ENCODE measurements at regions not wholly inside any gene's neighbourhood (a gene's known extent, or its start where the extent isn't known, plus 50 kb on each side); places are given as distances from the start of the nearest gene placed in this dataset.
"Not testable (repeated sequence)": the region's sequence is repeated elsewhere in the genome, so short reads cannot be mapped to it uniquely, and the experiment has no call there.

DNA sequence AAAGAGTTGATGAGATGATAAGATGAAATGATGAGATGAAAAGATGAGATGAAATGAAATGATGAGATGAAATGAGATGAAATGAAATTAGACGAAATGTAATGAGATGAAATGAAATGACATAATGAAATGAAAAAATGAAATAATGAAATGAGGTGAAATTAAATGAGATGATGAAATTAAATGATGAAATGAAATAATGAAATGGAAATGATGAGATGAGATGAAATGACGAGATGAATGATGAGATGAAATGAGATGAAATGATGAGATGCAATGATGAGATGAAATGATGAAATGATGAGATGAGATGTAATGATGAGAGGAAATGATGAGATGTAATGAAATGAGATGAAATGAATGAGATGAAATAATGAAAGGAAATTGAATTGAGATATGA is 339.3 kb upstream of the PLGLB1 start:
- DNase-seq, result not testable (repeated sequence)

DNA sequence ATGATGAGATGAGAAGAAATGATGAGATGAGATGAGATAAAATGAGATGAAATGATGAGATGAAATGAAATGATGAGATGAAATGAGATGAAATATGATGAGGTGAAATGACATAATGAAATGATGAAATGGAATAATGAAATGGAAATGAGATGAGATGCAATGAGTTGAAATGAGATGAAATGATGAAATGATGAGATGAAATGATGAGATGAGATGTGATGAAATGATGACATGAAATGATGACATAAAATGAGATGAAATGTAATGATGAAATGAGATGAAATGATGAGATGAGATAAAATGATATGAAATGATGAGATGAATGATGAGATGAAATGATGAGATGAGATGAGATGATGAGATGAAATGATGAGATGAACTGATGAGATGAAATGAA is 340.2 kb upstream of the PLGLB1 start:
- DNase-seq, result not testable (repeated sequence)

DNA sequence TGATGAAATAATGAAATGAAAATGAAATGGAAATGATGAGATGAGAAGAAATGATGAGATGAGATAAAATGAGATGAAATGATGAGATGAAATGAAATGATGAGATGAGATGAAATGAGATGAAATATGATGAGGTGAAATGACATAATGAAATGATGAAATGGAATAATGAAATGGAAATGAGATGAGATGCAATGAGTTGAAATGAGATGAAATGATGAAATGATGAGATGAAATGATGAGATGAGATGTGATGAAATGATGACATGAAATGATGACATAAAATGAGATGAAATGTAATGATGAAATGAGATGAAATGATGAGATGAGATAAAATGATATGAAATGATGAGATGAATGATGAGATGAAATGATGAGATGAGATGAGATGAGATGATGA is 342.7 kb upstream of the PLGLB1 start:
- DNase-seq, result not testable (repeated sequence)

DNA sequence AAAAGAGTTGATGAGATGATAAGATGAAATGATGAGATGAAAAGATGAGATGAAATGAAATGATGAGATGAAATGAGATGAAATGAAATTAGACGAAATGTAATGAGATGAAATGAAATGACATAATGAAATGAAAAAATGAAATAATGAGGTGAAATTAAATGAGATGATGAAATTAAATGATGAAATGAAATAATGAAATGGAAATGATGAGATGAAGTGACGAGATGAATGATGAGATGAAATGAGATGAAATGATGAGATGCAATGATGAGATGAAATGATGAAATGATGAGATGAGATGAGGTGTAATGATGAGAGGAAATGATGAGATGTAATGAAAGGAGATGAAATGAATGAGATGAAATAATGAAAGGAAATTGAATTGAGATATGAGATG is 343.4 kb upstream of the PLGLB1 start:
- DNase-seq, result not testable (repeated sequence)

DNA sequence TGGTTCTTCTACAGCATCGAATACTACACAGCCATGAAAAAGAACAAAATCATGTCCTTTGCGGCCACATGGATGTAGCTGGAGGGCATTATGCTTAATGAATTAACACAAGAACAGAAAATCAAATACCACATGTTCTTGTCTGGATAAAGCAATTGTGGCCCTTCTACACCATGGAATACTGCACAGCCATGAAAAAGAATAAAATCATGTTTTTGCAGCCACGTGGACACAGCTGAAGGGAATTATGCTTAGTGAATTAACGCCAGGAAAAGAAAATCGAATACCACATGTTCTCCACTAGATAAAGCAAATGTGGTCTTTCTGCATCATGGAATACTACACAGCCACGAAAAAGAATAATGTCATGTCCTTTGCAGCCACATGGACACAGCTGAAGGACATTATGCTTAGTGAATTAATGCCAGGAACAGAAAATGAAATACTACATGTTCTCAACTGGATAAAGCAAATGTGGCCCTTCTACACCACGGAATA is 361.8 kb upstream of the PLGLB2 start:
- not testable (repeated sequence) for DNase-seq

DNA sequence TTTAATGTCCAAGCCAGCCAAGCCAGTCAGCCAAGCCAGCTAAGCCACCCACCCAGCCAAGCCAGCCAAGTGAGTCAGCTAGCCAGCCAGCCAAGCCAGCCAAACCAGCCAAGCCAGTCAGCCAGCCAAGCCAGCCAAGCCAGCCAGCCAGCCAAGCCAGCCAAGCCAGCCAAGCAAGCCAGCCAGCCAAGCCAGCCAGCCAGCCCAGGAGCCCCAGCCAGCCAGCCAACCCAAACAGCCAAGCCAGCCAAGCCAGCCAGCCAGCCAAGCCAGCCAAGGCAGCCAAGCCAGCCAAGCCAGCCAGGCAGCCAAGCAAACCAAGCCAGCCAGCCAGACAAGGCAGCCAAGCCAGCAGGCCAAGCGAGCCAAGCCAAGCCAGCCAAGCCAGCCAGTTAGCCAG is 352.1 kb upstream of the PLGLB2 start:
- not testable (repeated sequence) for DNase-seq

DNA sequence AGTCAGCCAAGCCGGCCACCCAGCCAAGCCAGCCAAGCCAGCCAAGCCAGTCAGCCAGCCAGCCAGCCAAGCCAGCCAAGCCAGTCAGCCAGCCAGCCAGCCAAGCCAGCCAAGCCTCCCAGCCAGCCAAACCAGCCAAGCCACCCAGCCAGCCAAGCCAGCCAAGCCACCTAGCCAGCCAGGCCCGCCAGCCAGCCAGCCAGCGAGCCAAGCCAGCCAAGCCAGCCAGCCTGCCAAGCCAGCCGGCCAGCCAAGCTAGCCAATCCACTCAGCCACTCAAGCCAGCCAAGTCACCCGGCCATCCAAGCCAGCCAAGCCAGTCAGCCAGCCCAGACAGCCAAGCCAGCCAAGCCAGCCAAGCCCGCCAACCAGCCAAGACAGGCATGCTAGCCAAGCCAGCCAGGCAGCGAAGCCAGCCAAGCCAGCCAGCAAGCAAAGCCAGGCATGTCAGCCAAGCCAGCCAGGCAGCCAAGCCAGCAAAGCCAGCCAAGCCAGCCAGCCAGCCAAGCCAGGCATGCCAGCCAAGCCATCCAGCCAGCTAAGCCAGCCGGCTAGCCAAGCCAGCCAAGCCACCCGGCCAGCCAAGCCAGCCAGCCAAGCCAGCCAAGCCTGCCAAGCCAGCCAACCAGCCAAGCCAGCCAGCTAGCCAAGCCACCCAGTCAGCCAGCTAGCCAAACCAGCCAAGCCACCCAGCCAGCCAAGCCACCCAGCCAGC is 351.2 kb upstream of the PLGLB2 start:
- DNase-seq, result not testable (repeated sequence)

DNA sequence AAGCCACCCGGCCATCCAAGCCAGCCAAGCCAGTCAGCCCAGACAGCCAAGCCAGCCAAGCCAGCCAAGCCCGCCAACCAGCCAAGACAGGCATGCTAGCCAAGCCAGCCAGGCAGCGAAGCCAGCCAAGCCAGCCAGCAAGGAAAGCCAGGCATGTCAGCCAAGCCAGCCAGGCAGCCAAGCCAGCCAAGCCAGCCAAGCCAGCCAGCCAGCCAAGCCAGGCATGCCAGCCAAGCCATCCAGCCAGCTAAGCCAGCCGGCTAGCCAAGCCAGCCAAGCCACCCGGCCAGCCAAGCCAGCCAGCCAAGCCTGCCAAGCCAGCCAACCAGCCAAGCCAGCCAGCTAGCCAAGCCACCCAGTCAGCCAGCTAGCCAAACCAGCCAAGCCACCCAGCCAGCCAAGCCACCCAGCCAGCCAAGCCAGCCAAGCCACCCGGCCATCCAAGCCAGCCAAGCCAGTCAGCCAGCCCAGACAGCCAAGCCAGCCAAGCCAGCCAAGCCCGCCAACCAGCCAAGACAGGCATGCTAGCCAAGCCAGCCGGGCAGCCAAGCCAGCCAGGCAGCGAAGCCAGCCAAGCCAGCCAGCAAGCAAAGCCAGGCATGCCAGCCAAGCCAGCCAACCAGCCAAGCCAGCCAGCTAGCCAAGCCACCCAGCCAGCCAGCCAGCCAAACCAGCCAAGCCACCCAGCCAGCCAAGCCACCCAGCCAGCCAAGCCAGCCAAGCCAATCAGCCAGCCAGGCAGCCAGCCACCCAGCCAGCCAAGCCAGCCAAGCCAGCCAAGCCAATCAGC is 350.4 kb upstream of the PLGLB2 start:
- not testable (repeated sequence) for DNase-seq

DNA sequence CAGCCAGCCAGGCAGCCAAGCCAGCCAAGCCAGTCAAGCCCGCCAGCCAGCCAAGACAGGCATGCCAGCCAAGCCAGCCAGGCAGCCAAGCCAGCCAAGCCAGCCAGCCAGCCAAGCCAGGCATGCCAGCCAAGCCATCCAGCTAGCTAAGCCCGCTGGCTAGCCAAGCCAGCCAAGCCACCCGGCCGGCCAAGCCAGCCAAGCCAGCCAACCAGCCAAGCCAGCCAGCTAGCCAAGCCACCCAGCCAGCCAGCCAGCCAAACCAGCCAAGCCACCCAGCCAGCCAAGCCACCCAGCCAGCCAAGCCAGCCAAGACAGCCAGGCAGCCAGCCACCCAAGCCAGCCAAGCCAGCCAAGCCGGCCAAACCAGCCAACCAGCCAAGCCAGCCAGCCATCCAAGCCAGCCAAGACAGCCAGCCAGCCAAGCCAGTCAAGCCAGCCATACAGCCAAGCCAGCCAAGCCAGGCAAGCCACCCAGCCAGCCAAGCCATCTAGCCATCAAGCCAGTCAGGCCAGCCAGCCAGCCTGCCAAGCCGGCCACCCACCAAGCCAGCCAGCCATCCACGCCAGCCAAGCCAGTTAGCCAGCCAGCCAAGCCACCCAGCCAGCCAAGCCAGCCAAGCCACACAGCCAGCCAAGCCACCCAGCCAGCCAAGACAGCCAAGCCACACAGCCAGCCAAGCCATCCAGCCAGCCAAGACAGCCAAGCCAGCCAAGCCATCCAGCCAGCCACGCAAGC is 349.2 kb upstream of the PLGLB2 start:
- not testable (repeated sequence) for DNase-seq

DNA sequence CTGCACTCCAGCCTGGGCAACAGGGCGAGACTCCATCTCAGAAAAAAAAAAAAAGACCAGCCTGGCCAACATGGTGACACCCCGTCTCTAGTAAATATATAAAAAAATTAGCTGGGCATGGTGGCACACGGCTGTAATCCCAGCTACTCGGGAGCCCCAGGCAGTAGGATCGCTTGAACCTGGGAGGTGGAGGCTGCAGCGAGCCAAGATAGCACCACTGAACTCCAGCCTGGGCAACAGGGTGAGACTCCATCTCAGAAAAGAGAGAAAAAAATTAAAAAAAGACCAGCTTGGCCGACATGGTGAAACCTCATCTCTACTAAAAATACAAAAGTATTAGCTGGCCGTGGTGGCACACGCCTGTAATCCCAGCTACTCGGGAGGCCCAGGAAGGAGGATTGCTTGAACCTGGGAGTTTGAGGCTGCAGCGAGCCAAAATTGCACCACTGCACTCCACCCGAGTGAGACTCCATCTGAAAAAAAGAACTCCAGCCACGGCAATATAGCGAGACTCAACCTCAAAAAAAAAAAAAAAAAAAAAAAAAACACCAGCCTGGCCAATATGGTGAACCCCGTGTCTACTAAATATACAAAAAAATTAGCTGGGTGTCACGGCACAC is 346.1 kb upstream of the PLGLB2 start:
- DNase-seq, result no peak

DNA sequence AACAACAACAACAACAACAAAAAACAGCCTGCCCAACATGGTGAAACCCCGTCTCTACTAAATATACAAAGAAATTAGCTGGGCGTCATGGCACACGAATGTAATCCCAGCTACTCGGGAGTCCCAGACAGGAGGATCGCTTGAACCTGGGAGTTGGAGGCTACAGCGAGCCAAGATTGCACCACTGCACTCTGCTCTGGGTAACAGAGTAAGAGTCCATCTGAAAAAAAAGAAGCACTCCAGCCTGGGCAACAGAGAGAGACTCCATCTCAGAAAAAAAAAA is 344.1 kb upstream of the PLGLB2 start:
- DNase-seq, result no peak

DNA sequence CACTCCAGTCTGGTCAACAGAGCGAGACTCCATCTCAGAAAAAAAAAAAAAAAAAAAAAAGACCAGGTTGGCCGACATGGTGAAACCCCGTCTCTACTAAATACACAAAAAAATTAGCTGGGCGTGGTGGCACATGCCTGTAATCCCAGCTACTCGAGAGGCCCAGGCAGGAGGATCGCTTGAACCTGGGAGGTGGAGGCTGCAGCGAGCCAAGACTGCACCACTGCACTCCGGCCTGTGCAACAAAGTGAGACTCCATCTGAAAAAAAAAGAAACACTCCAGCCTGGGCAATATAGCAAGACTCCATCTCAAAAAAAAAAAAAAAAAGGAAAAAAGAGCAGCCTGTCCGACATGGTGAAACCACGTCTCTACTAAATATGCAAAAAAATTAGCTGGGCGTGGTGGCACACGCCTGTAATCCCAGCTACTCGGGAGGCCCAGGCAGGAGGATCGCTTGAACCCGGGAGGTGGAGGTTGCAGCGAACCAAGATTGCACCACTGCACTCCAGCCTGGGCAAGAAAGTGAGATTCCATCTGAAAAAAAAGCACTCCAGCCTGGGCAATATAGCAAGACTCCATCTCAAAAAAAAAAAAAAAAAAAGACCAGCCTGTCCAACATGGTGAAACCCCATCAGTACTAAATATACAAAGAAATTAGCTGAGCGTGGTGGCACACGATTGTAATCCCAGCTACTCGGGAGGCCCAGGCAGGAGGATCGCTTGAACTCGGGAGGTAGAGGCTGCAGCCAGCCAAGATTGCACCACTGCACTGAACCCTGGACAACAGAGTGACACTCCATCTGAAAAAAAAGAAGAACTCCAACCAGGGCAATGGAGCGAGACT is 343.3 kb upstream of the PLGLB2 start:
- DNase-seq, result not testable (repeated sequence)

DNA sequence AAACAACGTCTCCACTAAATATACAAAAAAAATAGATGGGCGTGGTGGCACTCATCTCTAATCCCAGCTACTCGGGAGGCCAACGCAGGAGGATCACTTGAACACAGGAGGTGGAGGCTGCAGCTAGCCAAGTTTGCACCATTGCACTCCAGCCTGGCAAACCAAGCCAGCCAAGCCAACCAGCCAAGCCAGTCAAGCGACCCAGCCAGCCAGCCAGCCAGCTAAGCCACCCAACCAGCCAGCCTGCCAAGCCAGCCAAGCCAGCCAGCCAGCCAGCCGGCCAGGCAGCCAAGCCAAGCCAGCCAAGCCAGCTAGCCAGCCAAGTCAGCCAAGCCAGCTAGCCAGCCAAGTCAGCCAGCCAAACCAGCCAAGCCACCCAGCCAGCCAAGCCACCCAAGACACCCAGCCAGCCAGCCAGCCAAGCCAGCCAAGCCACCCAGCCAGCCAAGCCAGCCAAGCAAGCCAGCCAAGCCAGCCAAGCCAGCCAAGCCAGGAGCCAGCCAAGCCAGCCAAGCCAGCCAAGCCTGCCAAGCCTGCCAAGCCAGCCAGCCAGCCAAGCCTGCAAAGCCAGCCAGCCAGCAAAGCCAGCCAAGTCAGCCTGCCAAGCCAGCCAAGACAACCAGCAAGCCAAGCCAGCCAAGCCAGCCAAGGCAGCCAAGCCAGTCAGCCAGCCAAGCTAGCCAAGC is 342.2 kb upstream of the PLGLB2 start:
- DNase-seq, result not testable (repeated sequence)

DNA sequence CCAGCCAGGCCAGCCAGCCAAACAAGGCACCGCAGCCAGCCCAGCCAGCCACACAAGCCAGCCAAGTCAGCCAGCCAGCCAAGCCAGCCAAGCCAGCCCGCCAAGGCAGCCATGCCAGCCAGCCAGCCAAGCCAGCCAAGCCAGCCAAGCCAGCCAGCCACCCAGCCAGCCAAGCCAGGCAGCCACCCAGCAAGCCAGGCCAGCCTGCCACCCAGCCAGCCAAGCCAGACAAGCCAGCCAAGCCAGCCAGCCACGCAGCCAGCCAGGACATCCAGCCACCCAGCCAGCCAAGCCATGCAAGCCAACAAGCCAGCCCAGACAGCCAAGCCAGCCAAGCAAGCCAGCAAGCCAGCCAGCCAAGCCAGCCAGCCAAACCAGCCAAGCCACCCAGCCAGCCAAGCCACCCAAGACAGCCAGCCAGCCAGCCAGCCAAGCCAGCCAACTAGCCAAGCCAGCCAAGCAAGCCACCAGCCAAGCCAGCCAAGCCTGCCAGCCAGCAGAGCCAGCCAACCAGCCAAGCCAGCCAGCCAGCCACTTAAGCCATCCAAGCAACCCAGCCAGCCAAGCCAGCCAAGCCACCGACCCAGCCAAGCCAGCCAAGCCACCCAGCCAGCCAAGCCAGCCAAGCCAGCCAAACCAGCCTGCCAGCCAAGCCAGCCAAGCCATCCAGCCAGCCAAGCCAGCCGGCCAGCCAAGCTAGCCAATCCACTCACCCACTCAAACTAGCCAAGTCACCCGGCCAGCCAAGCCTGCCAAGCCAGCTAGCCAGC is 341.3 kb upstream of the PLGLB2 start:
- DNase-seq, result not testable (repeated sequence)

DNA sequence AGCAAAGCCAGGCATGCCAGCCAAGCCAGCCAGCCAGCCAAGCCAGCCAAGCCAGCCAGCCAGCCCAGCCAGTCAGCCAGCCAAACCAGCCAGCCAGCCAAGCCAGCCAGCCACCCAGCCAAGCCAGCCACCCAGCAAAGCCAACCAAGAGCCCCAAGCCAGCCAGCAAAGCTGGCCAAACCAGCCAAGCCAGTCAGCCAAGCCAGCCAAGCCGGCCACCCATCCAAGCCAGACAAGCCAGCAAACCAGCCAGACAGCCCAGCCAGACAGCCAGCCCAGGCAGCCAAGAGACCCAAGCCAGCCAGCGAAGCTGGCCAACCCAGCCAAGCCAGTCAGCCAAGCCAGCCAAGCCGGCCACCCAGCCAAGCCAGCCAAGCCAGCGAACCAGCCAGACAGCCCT is 338.3 kb upstream of the PLGLB2 start:
- DNase-seq, result not testable (repeated sequence)

DNA sequence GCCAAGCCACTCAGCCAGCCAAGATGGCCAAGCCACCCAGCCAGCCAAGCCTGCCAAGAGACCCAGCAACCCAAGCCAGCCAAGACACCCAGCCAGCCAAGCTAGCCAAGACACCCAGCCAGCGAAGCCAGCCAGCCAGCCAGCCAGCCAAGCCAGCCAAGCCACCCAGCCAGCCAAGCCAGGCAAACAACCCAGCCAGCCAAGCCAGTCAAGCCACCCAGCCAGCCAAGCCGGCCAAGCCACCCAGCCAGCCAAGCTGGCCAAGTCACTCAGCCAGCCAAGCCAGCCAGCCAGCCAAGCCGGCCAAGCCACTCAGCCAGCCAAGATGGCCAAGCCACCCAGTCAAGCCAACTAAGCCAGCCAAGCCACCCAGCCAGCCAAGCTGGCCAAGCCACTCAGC is 337.5 kb upstream of the PLGLB2 start:
- DNase-seq, result not testable (repeated sequence)

DNA sequence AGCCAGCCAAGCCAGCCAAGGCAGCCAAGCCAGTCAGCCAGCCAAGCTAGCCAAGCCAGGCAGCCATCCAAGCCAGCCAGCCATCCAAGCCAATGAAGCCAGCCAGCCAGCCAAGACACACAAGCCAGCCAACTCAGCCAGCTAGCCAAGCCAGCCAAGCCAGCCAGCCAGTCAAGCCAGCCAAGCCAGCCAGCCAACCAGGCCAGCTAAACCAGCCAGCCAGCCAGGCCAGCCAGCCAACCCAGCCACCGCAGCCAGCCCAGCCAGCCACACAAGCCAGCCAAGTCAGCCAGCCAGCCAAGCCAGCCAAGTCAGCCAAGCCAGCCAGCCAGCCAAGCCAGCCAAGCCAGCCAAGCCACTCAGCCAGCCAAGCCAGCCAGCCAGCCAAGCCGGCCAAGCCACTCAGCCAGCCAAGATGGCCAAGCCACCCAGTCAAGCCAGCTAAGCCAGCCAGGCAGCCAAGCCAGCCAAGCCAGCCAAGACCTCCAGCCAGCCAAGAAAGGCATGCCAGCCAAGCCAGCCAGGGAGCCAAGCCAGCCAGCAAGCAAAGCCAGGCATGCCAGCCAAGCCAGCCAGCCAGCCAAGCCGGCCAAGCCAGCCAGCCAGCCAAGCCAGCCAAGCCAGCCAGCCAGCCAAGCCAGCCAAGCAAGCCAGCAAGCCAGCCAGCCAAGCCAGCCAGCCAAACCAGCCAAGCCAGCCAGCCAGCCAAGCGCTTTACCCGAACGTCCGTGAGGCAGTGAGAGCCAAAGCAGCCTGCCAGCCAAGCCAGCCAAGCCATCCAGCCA is 335.7 kb upstream of the PLGLB2 start:
- not testable (repeated sequence) for DNase-seq

DNA sequence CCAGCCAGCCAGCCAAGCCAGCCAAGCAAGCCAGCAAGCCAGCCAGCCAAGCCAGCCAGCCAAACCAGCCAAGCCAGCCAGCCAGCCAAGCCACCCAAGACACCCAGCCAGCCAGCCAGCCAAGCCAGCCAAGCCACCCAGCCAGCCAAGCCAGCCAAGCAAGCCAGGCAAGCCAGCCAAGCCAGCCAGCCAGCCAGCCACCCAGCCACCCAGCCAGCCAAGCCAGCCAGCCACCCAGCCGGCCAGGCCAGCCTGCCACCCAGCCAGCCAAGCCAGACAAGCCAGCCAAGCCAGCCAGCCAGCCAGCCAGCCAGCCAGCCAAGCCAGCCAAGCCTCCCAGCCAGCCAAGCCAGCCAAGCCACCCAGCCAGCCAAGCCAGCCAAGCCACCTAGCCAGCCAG is 333.6 kb upstream of the PLGLB2 start:
- not testable (repeated sequence) for DNase-seq

DNA sequence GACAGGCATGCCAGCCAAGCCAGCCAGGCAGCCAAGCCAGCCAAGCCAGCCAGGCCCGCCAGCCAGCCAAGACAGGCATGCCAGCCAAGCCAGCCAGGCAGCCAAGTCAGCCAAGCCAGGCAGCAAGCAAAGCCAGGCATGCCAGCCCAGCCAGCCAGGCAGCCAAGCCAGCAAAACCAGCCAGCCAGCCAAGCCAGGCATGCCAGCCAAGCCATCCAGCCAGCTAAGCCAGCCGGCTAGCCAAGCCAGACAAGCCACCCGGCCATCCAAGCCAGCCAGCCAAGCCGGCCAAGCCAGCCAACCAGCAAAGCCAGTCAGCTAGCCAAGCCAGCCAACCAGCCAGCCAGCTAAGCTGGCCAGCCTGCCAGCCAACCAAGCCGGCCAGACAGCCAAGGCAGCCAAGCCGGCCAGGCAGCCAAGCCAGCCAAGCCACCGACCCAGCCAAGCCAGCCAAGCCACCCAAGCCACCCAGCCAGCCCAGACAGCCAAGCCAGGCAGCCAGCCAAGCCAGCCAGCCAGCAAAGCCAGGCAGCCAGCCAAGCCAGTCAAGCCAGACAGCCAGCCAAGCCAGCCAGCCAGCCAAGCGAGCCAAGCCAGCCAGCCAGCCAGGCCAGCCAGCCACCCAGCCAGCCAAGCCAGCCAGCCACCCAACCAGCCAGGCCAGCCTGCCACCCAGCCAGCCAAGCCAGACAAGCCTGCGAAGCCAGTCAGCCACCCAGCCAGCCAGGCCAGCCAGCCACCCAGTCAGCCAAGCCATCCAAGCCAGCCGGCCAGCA is 332.9 kb upstream of the PLGLB2 start:
- DNase-seq, result not testable (repeated sequence)

Measured in NCI-H226 (cell line).